IMR-90 (cell line): ENCODE measurements at regions not wholly inside any gene's neighbourhood (a gene's known extent, or its start where the extent isn't known, plus 50 kb on each side); places are given as distances from the start of the nearest gene placed in this dataset.

Experiments used
- ATAC-seq: fragments of 200-7000 bp; cut with Tn5 transposase; 2 replicates; pipeline ENCODE4 v1.9.1; 2020; ENCODE audit warnings: low read depth, mild to moderate bottlenecking, moderate library complexity
- BruUV-seq: library from RNA; stranded (reverse); fragments of 400-500 nt; replicated peaks from 2 replicates; lab custom pipeline; 2021; lab: Mats Ljungman, UMichigan
- CTCF ChIA-PET: fragments of 300-600 bp; formaldehyde crosslinking; extraction: SDS; loops from one replicate; lab custom pipeline; 2021; ENCODE audit warnings: antibody characterized with exemption; lab: Yijun Ruan, JAX
- POLR2A ChIA-PET: fragments of 300-600 bp; sonication (Branson Sonifier 250); formaldehyde crosslinking; loops from one replicate; lab custom pipeline; 2022; ENCODE audit warnings: antibody characterized with exemption; ENCODE audit not compliant: unreplicated experiment; lab: Charles Lee
- DNase-seq: peaks from one replicate; pipeline ENCODE4 v3.0.0; 2013
- H2AFZ ChIP-seq: replicated peaks from 2 replicates; pipeline ENCODE3; 2013; ENCODE audit warnings: low read length, mild to moderate bottlenecking; ENCODE audit not compliant: poor library complexity
- H2AK5ac ChIP-seq: 2 replicates; pipeline ENCODE4 v1.6.1; 2013; ENCODE audit warnings: low read depth, low read length, inconsistent platforms
- H2AK9ac ChIP-seq: replicated peaks from 2 replicates; pipeline ENCODE3; 2013; ENCODE audit warnings: mild to moderate bottlenecking, low read depth, low read length, moderate library complexity; ENCODE audit not compliant: poor library complexity
- H2BK120ac ChIP-seq: 2 replicates; pipeline ENCODE4 v1.6.1; 2013; ENCODE audit warnings: low read depth, low read length, inconsistent platforms
- H2BK15ac ChIP-seq: 3 replicates; pipeline ENCODE4 v1.6.1; 2013; ENCODE audit warnings: low read depth, low read length, inconsistent platforms
- H2BK20ac ChIP-seq: 2 replicates; pipeline ENCODE4 v1.6.1; 2013; ENCODE audit warnings: low read depth, mild to moderate bottlenecking, inconsistent platforms, low read length, moderate library complexity
- H2BK5ac ChIP-seq: 2 replicates; pipeline ENCODE4 v1.6.1; 2013; ENCODE audit warnings: mild to moderate bottlenecking, low read depth, low read length, inconsistent platforms; ENCODE audit not compliant: poor library complexity, severe bottlenecking
- H3K14ac ChIP-seq: replicated peaks from 2 replicates; pipeline ENCODE4 v1.6.1; 2013; ENCODE audit warnings: low read depth, low read length, inconsistent platforms
- H3K18ac ChIP-seq: 2 replicates; pipeline ENCODE4 v1.6.1; 2013; ENCODE audit warnings: low read depth, low read length, control low read depth
- H3K23ac ChIP-seq: 2 replicates; pipeline ENCODE4 v1.6.1; 2013; ENCODE audit warnings: low read depth, low read length, inconsistent platforms
- H3K27ac ChIP-seq: 2 replicates; pipeline ENCODE4 v1.5.1; 2013; ENCODE audit warnings: mild to moderate bottlenecking, control low read depth, low read length; ENCODE audit not compliant: insufficient read depth
- H3K27me3 ChIP-seq: 2 replicates; pipeline ENCODE4 v1.6.1; 2013; ENCODE audit warnings: low read length; ENCODE audit not compliant: control insufficient read depth, insufficient read depth
- H3K36me3 ChIP-seq: 2 replicates; pipeline ENCODE4 v1.6.1; 2013; ENCODE audit warnings: low read length, mixed read lengths; ENCODE audit not compliant: control insufficient read depth, insufficient read depth
- H3K4ac ChIP-seq: 2 replicates; pipeline ENCODE4 v1.6.1; 2013; ENCODE audit warnings: low read depth, low read length, inconsistent platforms
- H3K4me1 ChIP-seq: 2 replicates; pipeline ENCODE4 v1.6.1; 2013; ENCODE audit warnings: low read length, mixed read lengths; ENCODE audit not compliant: control insufficient read depth, insufficient read depth
- H3K4me2 ChIP-seq: 2 replicates; pipeline ENCODE4 v1.6.1; 2013; ENCODE audit warnings: low read depth, mild to moderate bottlenecking, control low read depth, low read length, moderate library complexity
- H3K4me3 ChIP-seq: 2 replicates; pipeline ENCODE4 v1.5.1; 2013; ENCODE audit warnings: low read depth, mild to moderate bottlenecking, control low read depth, low read length, moderate library complexity; ENCODE audit not compliant: insufficient read depth
- H3K56ac ChIP-seq: 2 replicates; pipeline ENCODE4 v1.6.1; 2013; ENCODE audit warnings: low read length, inconsistent platforms; ENCODE audit not compliant: insufficient read depth; ENCODE audit errors: extremely low read depth
- H3K79me1 ChIP-seq, 2 experiments: 2 replicates each; pipeline ENCODE4 v1.6.1; 2013; ENCODE audit warnings: low read length in 2 of 2, inconsistent platforms in 1 of 2, low read depth in 1 of 2
- H3K9ac ChIP-seq: 2 replicates; pipeline ENCODE4 v1.6.1; 2013; ENCODE audit warnings: low read depth, low read length, control low read depth
- H3K9me1 ChIP-seq: 2 replicates; pipeline ENCODE4 v1.6.1; 2013; ENCODE audit warnings: low read length, inconsistent platforms; ENCODE audit not compliant: insufficient read depth
- H3K9me3 ChIP-seq: 2 replicates; pipeline ENCODE4 v1.6.1; 2013; ENCODE audit warnings: low read length; ENCODE audit not compliant: control insufficient read depth, insufficient read depth
- H4K20me1 ChIP-seq: 2 replicates; pipeline ENCODE4 v1.6.1; 2013; ENCODE audit warnings: low read length, inconsistent platforms; ENCODE audit not compliant: insufficient read depth
- H4K5ac ChIP-seq: 2 replicates; pipeline ENCODE4 v1.6.1; 2013; ENCODE audit warnings: mild to moderate bottlenecking, low read depth, low read length, control low read depth
- H4K8ac ChIP-seq, 2 experiments: 2 replicates each; pipeline ENCODE4 v1.6.1; 2013; ENCODE audit warnings: low read depth in 2 of 2, low read length in 2 of 2, control low read depth in 1 of 2, inconsistent platforms in 1 of 2
- H4K91ac ChIP-seq: 2 replicates; pipeline ENCODE4 v1.6.1; 2013; ENCODE audit warnings: low read depth, low read length, inconsistent platforms; ENCODE audit not compliant: insufficient read depth
- CHD1 ChIP-seq: IDR thresholded peaks from 2 replicates; pipeline ENCODE4 v1.6.1; 2012; ENCODE audit warnings: low read depth, low read length, improper control_type of control experiment
- MAFK ChIP-seq: IDR thresholded peaks from 2 replicates; pipeline ENCODE4 v1.6.1; 2012; ENCODE audit warnings: low read depth, low read length, improper control_type of control experiment
- MAZ ChIP-seq: IDR thresholded peaks from 2 replicates; pipeline ENCODE4 v1.6.1; 2012; ENCODE audit warnings: low read depth, mild to moderate bottlenecking, low read length, improper control_type of control experiment, moderate library complexity, borderline replicate concordance
- MXI1 ChIP-seq: IDR thresholded peaks from 2 replicates; pipeline ENCODE4 v1.6.1; 2012; ENCODE audit warnings: low read depth, mild to moderate bottlenecking, low read length, moderate library complexity, borderline replicate concordance
- NFE2L2 ChIP-seq: fragments of 150-350 bp; IDR thresholded peaks from 2 replicates; pipeline ENCODE4 v1.6.1; 2016; ENCODE audit warnings: low read depth, mild to moderate bottlenecking, low read length
- POLR2A ChIP-seq: IDR thresholded peaks from 2 replicates; pipeline ENCODE4 v1.6.1; 2012; ENCODE audit warnings: mild to moderate bottlenecking, low read depth, low read length
- SMC3 ChIP-seq: fragments of 150-350 bp; IDR thresholded peaks from 2 replicates; pipeline ENCODE4 v1.6.1; 2016; ENCODE audit warnings: low read depth, mild to moderate bottlenecking, antibody characterized with exemption, low read length, moderate library complexity
- WGBS, 2 experiments: methylation state at CpG; one replicate each; pipeline versions ENCODE4 v1.1.5 to v1.1.7; 2013; ENCODE audit warnings: missing lambda C conversion rate in 2 of 2; ENCODE audit not compliant: insufficient read length in 1 of 2; ENCODE audit errors: extremely low coverage in 2 of 2; 5-methylcytosine and 5-hydroxymethylcytosine counted together
- dilution Hi-C: fragments of 300-500 bp; cut with HindIII; formaldehyde crosslinking; loops from one replicate; pipeline ENCODE4 v1.14.3; 2018; ENCODE audit warnings: low sequenced_read_pairs; ENCODE audit not compliant: unreplicated experiment
- in situ Hi-C: fragments of 300-500 bp; cut with MboI; formaldehyde crosslinking; loops from 3 replicates; pipeline ENCODE4 v1.14.3; 2019; ENCODE audit warnings: low sequenced_read_pairs, inconsistent platforms, mixed read lengths
- intact Hi-C: fragments of 100-400 bp; cut with micrococcal nuclease; formaldehyde crosslinking; loops from 2 replicates; pipeline ENCODE4 v1.10.0; 2022
- TF ChIP-seq, protein P1 (sequence below): fragments of 150-350 bp; IDR thresholded peaks from 2 replicates; pipeline ENCODE4 v1.6.1; 2016; ENCODE audit warnings: low read depth, mild to moderate bottlenecking, low read length, moderate library complexity, borderline replicate concordance
- TF ChIP-seq, protein P2 (sequence below): conservative IDR thresholded peaks from 2 replicates; pipeline ENCODE4 v1.5.1; 2012; ENCODE audit warnings: mild to moderate bottlenecking, low read depth, low read length, improper control_type of control experiment

DNA sequence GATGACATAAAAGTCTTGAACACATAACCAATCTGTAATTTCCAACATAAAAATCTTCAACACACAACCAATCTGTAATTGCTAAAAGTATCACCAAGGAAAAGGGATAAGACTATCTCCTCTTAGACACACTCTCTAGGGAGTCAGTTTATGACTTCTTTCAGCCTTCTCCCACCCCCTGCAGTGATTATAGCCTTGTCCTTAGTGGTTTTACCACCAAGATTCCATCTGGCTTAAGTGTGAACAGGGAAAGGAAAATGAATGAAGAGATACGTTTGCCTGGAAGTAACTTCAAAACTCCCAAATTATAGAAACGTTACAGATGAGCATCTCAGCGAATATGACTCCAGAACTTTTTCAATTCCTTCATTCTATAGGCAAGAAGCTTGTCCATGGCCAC is 136.2 kb upstream of the RASSF8 start:
- H2BK15ac ChIP-seq: no peak overlapping the region

More for the DNA sequence above, 136.2 kb upstream of the RASSF8 start:
- H4K5ac ChIP-seq: no peak overlapping the region
- no peak overlapping the region for H3K4ac ChIP-seq
- intact Hi-C loops: no loop called here
- no TSS peak for BruUV-seq
- no peaks in the 10 kb centered on the region for H3K27me3 ChIP-seq
- H3K14ac ChIP-seq: no peak overlapping the region
- H2BK5ac ChIP-seq: no peak overlapping the region
- no CpG with 5 or more reads among the region's 3 CpGs for WGBS, 2 experiments
- dilution Hi-C loops: no loop called here
- H4K91ac ChIP-seq: no peak overlapping the region
- H2BK120ac ChIP-seq: no peak overlapping the region
- H4K20me1 ChIP-seq: no peaks in the 10 kb centered on the region
- no peak overlapping the region for H2BK20ac ChIP-seq
- no peaks in the 10 kb centered on the region; the same call in 1 of the 2 replicates for H3K9me1 ChIP-seq
- ATAC-seq (no peak), DNase-seq (no peak)
- H3K18ac ChIP-seq: no peak overlapping the region
- no peak overlapping the region for H2AK9ac ChIP-seq
- no peaks in the 10 kb centered on the region for H3K36me3 ChIP-seq
- H2AFZ ChIP-seq: no peak overlapping the region
- no peak overlapping the region for H3K56ac ChIP-seq
- no peak overlapping the region for H3K27ac ChIP-seq
- in situ Hi-C loops: no loop called here
- H3K4me1 ChIP-seq: peaks cover 2% of the 10 kb centered on the region; the same call in 1 of the 2 replicates
- POLR2A ChIA-PET: no interaction called here
- TF ChIP-seq MXI1: no peak
- TF ChIP-seq, protein P1, sequence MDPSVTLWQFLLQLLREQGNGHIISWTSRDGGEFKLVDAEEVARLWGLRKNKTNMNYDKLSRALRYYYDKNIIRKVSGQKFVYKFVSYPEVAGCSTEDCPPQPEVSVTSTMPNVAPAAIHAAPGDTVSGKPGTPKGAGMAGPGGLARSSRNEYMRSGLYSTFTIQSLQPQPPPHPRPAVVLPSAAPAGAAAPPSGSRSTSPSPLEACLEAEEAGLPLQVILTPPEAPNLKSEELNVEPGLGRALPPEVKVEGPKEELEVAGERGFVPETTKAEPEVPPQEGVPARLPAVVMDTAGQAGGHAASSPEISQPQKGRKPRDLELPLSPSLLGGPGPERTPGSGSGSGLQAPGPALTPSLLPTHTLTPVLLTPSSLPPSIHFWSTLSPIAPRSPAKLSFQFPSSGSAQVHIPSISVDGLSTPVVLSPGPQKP: no peak
- no peak for TF ChIP-seq POLR2A
- TF ChIP-seq CHD1: no peak
- no peak for TF ChIP-seq MAZ
- TF ChIP-seq, protein P2, sequence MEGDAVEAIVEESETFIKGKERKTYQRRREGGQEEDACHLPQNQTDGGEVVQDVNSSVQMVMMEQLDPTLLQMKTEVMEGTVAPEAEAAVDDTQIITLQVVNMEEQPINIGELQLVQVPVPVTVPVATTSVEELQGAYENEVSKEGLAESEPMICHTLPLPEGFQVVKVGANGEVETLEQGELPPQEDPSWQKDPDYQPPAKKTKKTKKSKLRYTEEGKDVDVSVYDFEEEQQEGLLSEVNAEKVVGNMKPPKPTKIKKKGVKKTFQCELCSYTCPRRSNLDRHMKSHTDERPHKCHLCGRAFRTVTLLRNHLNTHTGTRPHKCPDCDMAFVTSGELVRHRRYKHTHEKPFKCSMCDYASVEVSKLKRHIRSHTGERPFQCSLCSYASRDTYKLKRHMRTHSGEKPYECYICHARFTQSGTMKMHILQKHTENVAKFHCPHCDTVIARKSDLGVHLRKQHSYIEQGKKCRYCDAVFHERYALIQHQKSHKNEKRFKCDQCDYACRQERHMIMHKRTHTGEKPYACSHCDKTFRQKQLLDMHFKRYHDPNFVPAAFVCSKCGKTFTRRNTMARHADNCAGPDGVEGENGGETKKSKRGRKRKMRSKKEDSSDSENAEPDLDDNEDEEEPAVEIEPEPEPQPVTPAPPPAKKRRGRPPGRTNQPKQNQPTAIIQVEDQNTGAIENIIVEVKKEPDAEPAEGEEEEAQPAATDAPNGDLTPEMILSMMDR: no peak
- TF ChIP-seq SMC3: no peak
- no peak for TF ChIP-seq MAFK
- TF ChIP-seq NFE2L2: no peak
- no peak overlapping the region for H3K4me2 ChIP-seq
- no peak overlapping the region for H3K4me3 ChIP-seq
- H3K9me3 ChIP-seq: peaks cover 5% of the 10 kb centered on the region
- no peaks in the 10 kb centered on the region for H3K79me1 ChIP-seq
- H3K23ac ChIP-seq: no peak overlapping the region
- no peak overlapping the region for H4K8ac ChIP-seq
- H2AK5ac ChIP-seq: no peak overlapping the region
- CTCF ChIA-PET: no interaction called here
- H3K9ac ChIP-seq: no peak overlapping the region
